SK-N-SH (cell line): ENCODE measurements at regions not wholly inside any gene's neighbourhood (a gene's known extent, or its start where the extent isn't known, plus 50 kb on each side); places are given as distances from the start of the nearest gene placed in this dataset.

Experiments used
- EP300 ChIP-seq, 2 experiments: IDR thresholded peaks; 2 replicates each; pipeline versions ENCODE4 v1.4.0 to v1.6.1; 2012; ENCODE audit warnings: borderline replicate concordance in 1 of 2, low read depth in 1 of 2, low read length in 1 of 2
- FOXJ3 ChIP-seq: sonication (generic); formaldehyde crosslinking; IDR thresholded peaks from 2 replicates; pipeline ENCODE4 v1.5.1; 2020; ENCODE audit warnings: mild to moderate bottlenecking, missing genetic modification reagents
- GABPA ChIP-seq: IDR thresholded peaks from 2 replicates; pipeline ENCODE4 v1.4.0; 2012; ENCODE audit warnings: low read depth, mild to moderate bottlenecking
- MXI1 ChIP-seq: IDR thresholded peaks from 2 replicates; pipeline ENCODE4 v1.6.1; 2012; ENCODE audit warnings: mild to moderate bottlenecking, low read depth, low read length, improper control_type of control experiment
- RCOR1 ChIP-seq: fragments of 150-350 bp; IDR thresholded peaks from 2 replicates; pipeline ENCODE4 v1.6.1; 2017; ENCODE audit warnings: antibody characterized with exemption, low read length
- SIN3A ChIP-seq: IDR thresholded peaks from 2 replicates; pipeline ENCODE4 v1.6.1; 2012; ENCODE audit warnings: low read depth, mild to moderate bottlenecking, low read length, moderate library complexity, borderline replicate concordance
- TAF1 ChIP-seq: IDR thresholded peaks from 2 replicates; pipeline ENCODE4 v1.6.1; 2012; ENCODE audit warnings: low read depth, mild to moderate bottlenecking, low read length, moderate library complexity, borderline replicate concordance
- TEAD4 ChIP-seq: IDR thresholded peaks from 2 replicates; pipeline ENCODE4 v1.4.0; 2012; ENCODE audit warnings: mild to moderate bottlenecking, borderline replicate concordance; ENCODE audit not compliant: insufficient read depth
- TF ChIP-seq, protein P1 (sequence below): fragments of 200-600 bp; sonication (generic); IDR thresholded peaks from 2 replicates; pipeline ENCODE4 v1.6.1; 2017; ENCODE audit warnings: antibody characterized with exemption, mild to moderate bottlenecking, moderate library complexity
- TF ChIP-seq, protein P2 (sequence below): IDR thresholded peaks from 2 replicates; pipeline ENCODE4 v1.4.0; 2012; ENCODE audit warnings: low read depth
- TF ChIP-seq, protein P3 (sequence below): IDR thresholded peaks from 2 replicates; pipeline ENCODE4 v1.4.0; 2012; ENCODE audit warnings: low read depth, borderline replicate concordance

DNA sequence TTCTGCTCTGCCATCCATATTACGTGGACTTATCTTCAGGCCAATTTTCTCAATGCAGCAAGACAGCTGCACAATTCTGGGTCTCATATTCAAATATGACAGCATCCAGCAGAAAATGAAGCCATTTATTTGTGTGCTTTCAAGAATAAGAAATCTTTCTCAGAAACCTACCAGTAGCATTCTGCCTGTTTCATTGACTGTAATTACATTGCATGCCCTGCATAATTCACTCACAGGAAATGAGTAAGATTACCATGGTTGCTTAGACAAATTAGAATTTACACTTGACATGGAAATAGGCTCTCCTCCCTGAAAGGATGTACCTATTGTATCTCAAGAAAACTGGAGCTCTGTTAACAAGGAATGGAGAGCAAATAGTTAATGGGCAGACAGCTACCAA, 346.6 kb upstream of the DCBLD2 start:
- TF ChIP-seq RCOR1: no peak
- TF ChIP-seq, protein P1, sequence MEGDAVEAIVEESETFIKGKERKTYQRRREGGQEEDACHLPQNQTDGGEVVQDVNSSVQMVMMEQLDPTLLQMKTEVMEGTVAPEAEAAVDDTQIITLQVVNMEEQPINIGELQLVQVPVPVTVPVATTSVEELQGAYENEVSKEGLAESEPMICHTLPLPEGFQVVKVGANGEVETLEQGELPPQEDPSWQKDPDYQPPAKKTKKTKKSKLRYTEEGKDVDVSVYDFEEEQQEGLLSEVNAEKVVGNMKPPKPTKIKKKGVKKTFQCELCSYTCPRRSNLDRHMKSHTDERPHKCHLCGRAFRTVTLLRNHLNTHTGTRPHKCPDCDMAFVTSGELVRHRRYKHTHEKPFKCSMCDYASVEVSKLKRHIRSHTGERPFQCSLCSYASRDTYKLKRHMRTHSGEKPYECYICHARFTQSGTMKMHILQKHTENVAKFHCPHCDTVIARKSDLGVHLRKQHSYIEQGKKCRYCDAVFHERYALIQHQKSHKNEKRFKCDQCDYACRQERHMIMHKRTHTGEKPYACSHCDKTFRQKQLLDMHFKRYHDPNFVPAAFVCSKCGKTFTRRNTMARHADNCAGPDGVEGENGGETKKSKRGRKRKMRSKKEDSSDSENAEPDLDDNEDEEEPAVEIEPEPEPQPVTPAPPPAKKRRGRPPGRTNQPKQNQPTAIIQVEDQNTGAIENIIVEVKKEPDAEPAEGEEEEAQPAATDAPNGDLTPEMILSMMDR: no peak
- TF ChIP-seq FOXJ3: no peak
- TF ChIP-seq SIN3A: no peak
- TF ChIP-seq, protein P2, sequence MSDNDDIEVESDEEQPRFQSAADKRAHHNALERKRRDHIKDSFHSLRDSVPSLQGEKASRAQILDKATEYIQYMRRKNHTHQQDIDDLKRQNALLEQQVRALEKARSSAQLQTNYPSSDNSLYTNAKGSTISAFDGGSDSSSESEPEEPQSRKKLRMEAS: no peak
- TF ChIP-seq, protein P3, sequence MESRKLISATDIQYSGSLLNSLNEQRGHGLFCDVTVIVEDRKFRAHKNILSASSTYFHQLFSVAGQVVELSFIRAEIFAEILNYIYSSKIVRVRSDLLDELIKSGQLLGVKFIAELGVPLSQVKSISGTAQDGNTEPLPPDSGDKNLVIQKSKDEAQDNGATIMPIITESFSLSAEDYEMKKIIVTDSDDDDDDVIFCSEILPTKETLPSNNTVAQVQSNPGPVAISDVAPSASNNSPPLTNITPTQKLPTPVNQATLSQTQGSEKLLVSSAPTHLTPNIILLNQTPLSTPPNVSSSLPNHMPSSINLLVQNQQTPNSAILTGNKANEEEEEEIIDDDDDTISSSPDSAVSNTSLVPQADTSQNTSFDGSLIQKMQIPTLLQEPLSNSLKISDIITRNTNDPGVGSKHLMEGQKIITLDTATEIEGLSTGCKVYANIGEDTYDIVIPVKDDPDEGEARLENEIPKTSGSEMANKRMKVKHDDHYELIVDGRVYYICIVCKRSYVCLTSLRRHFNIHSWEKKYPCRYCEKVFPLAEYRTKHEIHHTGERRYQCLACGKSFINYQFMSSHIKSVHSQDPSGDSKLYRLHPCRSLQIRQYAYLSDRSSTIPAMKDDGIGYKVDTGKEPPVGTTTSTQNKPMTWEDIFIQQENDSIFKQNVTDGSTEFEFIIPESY: no peak
- TF ChIP-seq TEAD4: no peak
- no peak for TF ChIP-seq EP300 (IDR thresholded peaks at IDR 0.05; ENCODE audit: borderline replicate concordance in 1 of 2, low read depth in 1 of 2, low read length in 1 of 2)
- no peak for TF ChIP-seq GABPA
- no peak for TF ChIP-seq MXI1
- TF ChIP-seq TAF1: no peak
